ENCODE measurements at regions not wholly inside any gene's neighbourhood (a gene's known extent, or its start where the extent isn't known, plus 50 kb on each side); places are given as distances from the start of the nearest gene placed in this dataset.
"Not testable (repeated sequence)": the region's sequence is repeated elsewhere in the genome, so short reads cannot be mapped to it uniquely, and the experiment has no call there.

DNA sequence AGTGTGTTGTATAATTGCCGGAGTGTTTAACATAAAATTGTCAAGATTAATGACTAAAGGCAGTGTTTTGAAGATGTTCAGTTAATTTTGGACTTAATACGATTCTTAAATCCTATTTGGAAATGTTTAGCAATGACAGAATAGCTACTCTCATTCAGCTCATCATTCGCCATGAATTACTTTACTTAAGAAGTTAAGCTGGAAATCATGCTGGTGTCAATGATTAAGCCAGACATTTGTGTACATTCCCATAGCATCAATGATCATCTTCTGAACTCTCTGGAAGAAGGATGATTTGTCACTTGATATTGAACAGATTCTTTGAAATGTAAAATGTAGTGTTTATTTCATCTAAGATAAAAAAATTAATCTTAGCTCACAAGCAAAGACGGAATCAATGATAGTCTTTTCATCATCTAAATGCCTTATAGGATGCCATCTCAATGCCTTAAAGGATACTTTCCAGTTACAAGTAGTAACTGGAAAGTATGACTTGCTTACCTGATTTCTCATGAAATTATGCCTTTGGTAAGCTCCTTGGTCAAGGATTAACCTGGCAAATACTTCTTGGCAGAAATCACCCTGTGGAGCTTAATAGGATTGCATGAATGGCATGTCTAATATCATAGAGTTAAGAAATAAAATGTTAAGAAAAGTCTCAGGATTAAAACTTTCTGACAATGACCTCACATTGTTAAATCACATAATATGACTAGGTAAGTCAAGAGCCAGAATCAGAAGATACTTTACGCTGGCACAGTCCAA is 515.5 kb upstream of the AGA start:
- DNase-seq = no peak

- no peak for DNase-seq
Measured at GRCh38 chr4:177960566-177960965, 518.3 kb upstream of the AGA start.

DNA sequence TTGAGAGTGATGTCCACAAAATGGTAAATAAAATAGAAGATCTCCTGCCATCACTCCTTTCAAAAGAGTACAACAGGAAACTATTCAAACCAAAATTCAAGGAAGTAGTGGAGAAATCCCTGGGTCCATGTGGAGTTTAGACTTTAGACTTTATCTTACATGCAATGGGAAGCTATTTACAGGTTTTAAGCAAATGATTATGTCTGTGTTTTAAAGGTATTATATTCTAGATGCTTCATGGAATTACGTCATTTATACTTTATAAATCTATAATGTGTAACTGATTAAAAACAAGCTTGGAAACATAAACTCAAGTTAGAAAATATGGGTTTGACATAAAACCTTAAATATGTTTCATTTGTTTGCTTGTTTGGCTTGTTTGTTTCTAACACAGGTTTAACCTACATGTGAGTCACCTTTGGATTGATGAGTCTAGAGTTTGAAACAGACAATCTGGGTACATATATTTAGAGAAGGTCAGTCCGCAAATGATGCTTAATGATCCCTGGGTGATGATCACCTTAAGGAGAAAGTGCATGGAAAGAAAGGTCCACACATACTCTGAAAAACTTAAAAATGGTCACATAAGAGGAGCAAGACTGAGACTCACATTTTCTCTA is 519.6 kb upstream of the AGA start:
- DNase-seq = no peak

GRCh38 chr4:177964061-177964460 is 521.8 kb upstream of the AGA start:
- no peak for DNase-seq

DNA sequence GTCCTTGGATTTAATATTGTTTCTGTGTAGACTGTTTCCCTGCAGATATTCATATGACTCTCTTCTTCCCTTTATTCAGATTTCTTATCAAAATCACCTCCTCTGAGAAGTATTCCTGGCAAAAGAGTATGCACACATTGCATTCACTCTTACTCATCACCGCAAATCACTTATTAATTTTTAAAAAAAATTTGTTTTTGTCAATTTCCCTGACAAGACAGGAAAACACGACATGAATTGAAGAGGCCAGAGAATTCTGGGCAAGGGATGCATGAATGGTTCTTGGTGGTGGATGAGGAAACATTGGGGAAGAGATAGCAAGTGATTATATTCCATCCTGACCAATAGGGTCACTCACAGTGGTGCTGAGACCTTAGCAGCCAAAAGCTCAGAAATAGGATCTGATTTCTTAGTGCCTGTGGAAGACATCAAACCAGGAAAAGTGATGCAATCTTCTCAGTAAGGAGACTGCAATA is 522.5 kb upstream of the AGA start:
- DNase-seq = no peak

DNA sequence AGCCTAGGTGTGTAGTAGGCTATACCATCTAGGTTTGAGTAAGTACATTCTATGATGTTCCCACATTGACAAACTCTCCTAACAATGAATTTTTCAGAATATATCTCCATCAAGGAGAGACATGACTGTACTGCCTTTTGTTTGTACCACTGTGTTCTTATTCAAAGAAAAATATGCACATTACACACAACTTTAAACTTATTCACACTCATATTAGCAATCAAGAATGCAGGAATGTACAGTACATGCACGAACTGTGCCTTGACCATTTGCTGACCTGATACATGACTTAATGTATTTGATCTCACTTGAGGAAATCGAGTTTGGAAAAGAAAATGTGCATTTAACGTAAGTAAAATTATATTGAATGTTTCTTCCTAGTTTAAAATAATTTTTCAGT is 525.1 kb upstream of the AGA start:
- DNase-seq = no peak

DNA sequence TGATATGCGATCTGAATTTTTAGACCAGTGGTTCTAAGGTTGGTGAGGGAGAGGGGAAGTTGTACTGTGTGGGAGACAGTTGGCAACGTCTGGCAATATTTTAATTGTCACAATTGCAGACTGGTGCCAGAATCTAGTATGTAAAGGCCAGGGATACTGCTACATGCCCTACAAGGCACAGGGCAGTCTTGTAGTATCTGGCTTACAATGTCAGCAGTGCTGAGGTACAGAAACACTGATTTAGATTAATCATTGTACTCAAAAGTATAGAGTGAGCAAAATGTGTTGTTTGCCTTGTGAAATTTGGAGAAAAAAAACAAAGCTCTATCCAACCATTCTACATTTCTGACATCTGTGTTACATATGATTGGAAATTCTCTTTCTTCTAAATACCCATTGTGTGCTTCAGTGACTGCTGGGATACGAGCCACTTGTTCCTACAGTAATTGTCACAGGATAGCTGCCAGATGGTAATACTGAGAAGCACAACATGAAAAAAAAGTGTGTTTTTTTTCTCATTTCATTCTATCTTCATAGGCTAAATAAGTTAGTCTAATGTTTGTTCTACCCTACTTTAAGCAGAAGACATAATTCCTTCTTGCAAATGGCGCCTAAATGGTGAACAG is 526.7 kb upstream of the AGA start:
- no peak for DNase-seq

DNA sequence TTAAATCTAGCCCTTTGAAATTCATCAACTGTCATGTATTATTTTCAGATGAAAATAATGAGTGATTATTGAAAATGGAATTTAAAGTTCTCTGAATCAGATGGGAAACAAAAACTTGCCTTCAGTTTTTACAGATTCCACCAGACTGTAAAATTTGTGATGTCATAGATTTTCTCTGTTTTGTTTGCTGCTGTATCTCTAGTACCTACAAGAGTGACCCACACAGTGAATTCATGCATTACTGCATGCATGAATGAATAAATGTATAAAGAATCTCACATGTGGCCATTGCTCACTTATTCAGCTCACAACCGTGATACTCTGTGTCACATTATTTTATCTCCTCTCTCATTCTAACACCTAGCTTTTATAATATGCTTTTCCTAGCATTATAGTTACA is 532.2 kb upstream of the AGA start:
- DNase-seq = no peak

GRCh38 chr4:177975315-177975987 is 533.2 kb upstream of the AGA start:
- DNase-seq = no peak

- DNase-seq = no peak
Measured at GRCh38 chr4:177986236-177986635, 544.0 kb upstream of the AGA start.

- no peak for DNase-seq
Measured at GRCh38 chr4:177987896-177988295, 545.7 kb upstream of the AGA start.

- DNase-seq = no peak
Measured at GRCh38 chr4:177989503-177990201, 547.4 kb upstream of the AGA start.

GRCh38 chr4:178003098-178003657 is 560.9 kb upstream of the AGA start:
- no peak for DNase-seq

GRCh38 chr4:178010596-178010995 is 568.4 kb upstream of the AGA start:
- DNase-seq = no peak

DNA sequence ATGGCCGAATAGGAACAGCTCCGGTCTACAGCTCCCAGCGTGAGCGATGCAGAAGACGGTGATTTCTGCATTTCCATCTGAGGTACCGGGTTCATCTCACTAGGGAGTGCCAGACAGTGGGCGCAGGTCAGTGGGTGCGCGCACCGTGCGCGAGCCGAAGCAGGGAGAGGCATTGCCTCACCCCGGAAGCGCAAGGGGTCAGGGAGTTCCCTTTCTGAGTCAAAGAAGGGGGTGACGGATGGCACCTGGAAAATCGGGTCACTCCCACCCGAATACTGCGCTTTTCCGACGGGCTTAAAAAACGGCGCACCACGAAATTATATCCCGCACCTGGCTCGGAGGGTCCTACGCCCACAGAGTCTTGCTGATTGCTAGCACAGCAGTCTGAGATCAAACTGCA is 572.8 kb upstream of the AGA start:
- DNase-seq = not testable (repeated sequence)

- DNase-seq = no peak
Measured at GRCh38 chr4:178026999-178027398, 584.8 kb upstream of the AGA start.

- DNase-seq = no peak
Measured at GRCh38 chr4:178027796-178028195, 585.6 kb upstream of the AGA start.

DNA sequence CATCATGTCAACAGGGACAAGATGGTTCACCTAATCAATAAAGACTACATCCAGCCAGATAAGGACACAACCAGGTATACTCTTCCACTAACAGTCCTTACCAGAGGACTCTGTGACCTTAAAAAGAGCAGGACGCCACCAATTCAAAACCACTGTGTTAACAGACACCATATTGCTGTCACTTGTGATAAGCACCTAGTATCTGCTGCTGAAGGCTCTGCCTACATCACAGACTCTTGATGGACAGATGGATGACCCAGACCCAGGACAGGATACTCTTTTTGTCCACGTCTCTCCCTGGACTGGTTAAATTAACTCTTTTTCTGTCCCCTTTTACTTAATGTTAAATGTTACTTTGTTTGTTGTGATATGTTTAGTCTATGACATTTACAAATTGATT is 586.2 kb upstream of the AGA start:
- no peak for DNase-seq

GRCh38 chr4:178037459-178038214 is 595.4 kb upstream of the AGA start:
- DNase-seq = no peak

- DNase-seq = no peak
Measured at GRCh38 chr4:178056996-178057395, 614.8 kb upstream of the AGA start.

- DNase-seq = no peak
Measured at GRCh38 chr4:178063568-178063967, 621.3 kb upstream of the AGA start.

All from right forelimb (tissue), 1 donor.